Testis (tissue), 2 donors: ENCODE measurements at regions not wholly inside any gene's neighbourhood (a gene's known extent, or its start where the extent isn't known, plus 50 kb on each side); places are given as distances from the start of the nearest gene placed in this dataset.

Source experiments
- POLR2A ChIP-seq: fragments of 450-650 bp; IDR thresholded peaks from one replicate; pipeline ENCODE4 v1.6.1; 2017; ENCODE audit warnings: antibody characterized with exemption, mild to moderate bottlenecking, moderate library complexity
- TF ChIP-seq, protein P1 (sequence below), 3 experiments: fragments of 450-650 bp in 2 of 3; fragments of 200-600 bp in 1 of 3; sonication (generic) in 1 of 3; IDR thresholded peaks; one replicate each; pipeline ENCODE4 v1.5.1; 2016 to 2019; ENCODE audit warnings: antibody characterized with exemption in 3 of 3, mild to moderate bottlenecking in 2 of 3, moderate library complexity in 1 of 3

DNA sequence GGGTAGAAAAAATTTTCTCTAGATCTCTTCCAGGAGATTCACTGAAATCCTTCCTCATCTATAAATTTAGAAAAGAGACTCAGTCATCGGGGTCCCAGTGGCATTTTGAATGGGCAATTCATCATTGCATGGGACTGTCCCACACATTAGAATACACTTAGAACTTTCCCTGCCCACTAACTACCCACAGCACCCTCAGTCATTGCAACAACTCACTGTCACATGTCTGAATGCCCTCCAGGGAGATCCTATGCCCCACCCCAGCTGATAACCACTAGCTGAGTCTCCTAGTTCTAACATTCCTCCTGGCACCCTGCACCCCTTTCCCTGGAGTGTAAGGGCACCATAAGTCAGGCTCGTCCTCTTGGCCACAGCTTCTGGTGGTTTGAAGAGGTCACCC is 89.6 kb downstream of the INSIG2 start:
- TF ChIP-seq, protein P1, sequence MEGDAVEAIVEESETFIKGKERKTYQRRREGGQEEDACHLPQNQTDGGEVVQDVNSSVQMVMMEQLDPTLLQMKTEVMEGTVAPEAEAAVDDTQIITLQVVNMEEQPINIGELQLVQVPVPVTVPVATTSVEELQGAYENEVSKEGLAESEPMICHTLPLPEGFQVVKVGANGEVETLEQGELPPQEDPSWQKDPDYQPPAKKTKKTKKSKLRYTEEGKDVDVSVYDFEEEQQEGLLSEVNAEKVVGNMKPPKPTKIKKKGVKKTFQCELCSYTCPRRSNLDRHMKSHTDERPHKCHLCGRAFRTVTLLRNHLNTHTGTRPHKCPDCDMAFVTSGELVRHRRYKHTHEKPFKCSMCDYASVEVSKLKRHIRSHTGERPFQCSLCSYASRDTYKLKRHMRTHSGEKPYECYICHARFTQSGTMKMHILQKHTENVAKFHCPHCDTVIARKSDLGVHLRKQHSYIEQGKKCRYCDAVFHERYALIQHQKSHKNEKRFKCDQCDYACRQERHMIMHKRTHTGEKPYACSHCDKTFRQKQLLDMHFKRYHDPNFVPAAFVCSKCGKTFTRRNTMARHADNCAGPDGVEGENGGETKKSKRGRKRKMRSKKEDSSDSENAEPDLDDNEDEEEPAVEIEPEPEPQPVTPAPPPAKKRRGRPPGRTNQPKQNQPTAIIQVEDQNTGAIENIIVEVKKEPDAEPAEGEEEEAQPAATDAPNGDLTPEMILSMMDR (IDR thresholded peaks at IDR 0.05) = no peak
- TF ChIP-seq POLR2A = no peak
